GM12874 (cell line): ENCODE measurements at regions not wholly inside any gene's neighbourhood (a gene's known extent, or its start where the extent isn't known, plus 50 kb on each side); places are given as distances from the start of the nearest gene placed in this dataset.

Source experiments
- TF ChIP-seq, protein P1 (sequence below): IDR thresholded peaks from 2 replicates; pipeline ENCODE4 v1.5.1; 2011; ENCODE audit warnings: low read depth, mild to moderate bottlenecking, control low read depth, low read length, moderate library complexity; ENCODE audit not compliant: insufficient read depth

DNA sequence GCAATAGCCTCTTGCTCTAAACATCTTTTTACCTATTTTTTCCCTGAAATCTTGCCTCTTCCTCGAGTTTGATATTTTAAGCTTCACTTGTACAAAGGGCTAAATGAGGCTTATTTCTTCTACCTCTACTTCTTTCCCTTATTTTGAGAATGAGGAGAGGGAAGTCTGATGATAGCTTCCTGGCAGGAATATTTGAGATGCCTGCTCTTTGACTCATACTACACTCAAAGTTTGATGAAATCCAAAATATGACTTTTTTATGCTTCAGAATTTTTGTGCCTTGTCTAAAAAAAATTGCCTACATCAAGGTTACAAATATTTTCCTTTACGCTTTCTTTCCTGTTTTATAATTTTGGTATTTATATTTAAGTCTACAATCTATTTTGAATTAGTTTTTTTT, 624.4 kb upstream of the PLXNA2 start:
- TF ChIP-seq, protein P1, sequence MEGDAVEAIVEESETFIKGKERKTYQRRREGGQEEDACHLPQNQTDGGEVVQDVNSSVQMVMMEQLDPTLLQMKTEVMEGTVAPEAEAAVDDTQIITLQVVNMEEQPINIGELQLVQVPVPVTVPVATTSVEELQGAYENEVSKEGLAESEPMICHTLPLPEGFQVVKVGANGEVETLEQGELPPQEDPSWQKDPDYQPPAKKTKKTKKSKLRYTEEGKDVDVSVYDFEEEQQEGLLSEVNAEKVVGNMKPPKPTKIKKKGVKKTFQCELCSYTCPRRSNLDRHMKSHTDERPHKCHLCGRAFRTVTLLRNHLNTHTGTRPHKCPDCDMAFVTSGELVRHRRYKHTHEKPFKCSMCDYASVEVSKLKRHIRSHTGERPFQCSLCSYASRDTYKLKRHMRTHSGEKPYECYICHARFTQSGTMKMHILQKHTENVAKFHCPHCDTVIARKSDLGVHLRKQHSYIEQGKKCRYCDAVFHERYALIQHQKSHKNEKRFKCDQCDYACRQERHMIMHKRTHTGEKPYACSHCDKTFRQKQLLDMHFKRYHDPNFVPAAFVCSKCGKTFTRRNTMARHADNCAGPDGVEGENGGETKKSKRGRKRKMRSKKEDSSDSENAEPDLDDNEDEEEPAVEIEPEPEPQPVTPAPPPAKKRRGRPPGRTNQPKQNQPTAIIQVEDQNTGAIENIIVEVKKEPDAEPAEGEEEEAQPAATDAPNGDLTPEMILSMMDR = no peak

DNA sequence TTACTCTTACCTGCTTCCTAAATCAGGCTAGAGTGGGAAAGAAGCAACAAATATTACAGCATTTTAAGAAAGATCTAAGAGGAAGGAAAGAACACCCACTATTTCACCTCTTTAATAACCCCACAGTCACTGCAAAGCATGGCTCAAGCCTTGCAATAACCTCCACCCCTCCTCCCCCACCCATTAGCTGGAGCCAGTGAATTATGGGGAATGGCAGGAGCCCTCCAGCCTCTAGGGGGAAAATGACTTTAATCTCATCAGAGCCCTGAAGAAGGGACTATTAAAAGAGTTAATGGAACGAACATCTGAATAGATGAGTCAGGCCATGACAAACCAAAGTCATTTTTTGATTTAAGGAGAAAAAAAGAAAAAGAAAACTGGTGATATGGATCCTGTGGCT, 630.7 kb upstream of the PLXNA2 start:
- TF ChIP-seq, protein P1 = no peak

DNA sequence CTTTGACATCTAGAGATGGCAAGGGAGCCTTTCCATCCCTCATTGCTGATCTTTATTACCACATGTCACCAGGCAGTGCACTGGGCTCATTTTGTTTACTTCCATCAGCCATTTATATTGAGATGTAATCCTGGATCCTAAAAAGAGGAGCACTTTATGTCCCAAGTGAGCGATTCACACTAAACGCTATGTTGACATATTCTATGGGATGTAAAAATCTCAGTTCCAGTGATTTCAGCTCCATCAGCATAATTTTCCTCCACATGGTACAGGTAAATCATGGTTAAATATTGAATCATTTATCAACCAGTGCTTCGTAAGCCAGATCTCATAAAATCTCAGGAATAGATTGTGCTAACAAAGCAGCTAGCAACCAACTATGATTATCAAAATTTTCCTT, 634.8 kb upstream of the PLXNA2 start:
- TF ChIP-seq, protein P1 = no peak

DNA sequence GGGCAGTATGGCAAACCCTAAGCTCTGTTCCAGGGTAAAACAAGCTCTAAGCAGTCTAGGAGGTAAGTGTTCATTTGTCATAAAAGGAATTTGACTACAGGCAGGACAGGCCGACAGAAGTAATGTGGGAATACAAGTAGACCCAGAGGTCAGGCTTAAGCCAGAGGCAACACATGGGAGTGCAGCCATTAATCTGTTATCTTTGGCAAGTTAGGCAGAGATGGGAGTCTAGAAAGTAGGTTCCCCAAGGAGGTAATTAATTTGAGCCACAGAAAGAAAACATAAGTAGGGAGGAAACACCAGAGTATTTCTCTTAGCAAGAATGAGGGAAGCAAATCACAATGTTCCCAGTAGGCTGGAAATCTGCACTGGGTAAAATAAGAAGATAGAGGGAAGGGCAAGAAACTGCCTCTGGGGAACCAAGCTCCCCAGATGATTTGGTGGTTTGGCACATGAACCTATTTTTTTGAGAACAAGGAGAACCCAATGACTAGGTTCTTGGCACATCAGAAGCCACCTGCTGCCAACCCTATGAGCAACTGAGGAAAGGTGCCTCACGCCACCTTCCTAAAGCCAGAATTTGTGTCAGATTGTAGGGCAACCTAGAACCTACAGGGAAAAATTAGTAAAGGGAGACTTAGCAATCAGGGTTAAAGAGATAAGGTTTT, 636.4 kb upstream of the PLXNA2 start:
- TF ChIP-seq, protein P1 = no peak

DNA sequence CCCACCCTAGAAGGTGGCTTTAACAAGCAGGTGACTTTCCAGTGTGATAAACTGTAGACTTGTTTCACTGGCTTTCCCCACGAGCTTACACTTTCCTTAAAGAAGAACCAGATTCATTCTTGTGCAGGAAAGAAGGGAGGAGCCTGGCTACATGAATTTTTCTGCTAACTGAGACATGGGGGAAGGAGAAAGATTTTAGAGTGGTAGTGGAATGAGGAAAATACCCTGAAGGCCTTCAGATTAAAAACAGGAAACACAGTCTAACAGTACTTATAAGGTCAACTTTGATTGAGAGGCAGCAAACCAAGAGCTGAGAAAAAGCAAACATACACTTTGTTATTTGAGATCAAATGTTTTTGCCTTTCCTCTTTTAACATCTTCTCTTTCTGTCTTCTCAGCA, 640.9 kb upstream of the PLXNA2 start:
- TF ChIP-seq, protein P1 = no peak

DNA sequence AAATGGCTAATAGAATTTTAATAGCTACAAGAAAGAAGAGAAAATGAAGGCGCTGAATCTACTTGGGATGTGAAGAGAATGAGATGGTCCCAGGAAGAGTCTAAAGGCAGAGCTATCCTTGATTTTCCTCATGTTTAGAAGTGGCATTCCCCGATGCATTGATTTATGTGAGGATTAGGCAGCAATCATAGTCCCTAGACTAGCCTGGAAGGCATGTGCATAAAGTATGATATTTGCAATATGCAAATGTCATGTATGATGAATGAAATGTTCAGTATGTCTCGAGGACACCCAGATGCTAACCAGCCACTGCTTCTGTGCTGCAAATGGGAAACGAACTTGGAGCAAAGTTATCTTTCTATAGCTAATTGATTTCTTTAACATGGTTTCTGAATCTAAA, 641.5 kb upstream of the PLXNA2 start:
- TF ChIP-seq, protein P1 = no peak

DNA sequence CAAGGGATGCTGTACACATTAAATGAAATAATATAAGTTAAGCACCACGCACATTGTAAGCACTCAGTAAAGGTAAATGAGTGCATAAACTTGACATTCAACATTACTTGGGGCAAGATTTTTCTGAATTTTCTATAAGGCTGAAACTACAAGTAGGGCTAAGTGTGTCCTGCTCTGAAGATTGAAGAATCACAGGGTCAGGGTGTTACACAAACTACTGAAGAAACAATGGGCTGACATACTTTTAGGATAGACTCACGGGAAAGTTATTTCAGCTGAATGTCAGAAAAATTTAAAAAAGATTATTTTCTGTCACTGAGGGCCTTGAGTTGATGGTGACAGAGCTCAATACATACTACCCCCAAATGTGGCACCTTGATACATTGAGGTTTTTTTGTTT, 644.2 kb upstream of the PLXNA2 start:
- TF ChIP-seq, protein P1 = no peak
